ENCODE measurements at regions not wholly inside any gene's neighbourhood (a gene's known extent, or its start where the extent isn't known, plus 50 kb on each side); places are given as distances from the start of the nearest gene placed in this dataset.

DNA sequence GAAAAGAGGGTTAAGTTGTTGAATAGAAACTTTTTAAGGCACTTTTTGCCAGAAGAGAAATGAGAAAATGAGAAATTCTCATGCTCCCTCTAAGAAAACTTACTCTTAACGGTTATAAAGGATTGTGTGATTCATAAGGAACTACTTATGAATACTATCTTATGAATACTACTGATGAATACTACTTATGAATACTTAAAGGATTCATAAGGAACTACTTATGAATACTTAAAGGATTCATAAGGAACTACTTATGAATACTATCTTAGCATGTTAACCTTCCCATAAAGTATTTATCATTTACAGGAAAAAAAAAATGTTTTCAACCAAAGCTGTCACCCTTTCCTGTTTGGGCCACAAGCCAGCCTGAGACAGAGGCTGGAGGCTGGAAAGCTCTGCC is 53.1 kb upstream of the UCN3 start:
- DNase-seq, result no peak

DNA sequence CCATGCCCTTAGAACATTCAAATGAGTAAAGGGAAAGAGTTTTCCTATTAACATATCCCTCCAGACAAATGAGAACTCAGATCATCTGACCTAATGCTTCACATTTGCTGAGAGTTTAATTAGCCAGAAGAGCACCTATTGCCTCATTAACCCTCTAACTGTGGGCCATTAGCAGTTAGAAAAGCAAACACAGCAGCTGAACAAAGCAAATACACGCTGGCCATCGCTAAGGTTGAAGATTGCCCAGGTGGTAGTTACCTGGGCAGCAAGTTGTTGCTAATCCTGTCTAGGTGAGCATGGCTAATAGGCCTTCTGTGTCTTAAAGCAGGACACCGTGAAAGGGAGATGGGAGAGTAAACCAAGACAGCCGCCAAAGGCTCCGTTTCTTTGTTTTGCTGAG is 49.9 kb upstream of the UCN3 start:
- DNase-seq, result no peak

Data from activated CD8-positive, alpha-beta memory T cell treated with anti-CD3 and anti-CD28 coated beads, Interleukin-2, amount 50 U/mL, for 48 hours (primary cell).